ENCODE measurements at regions not wholly inside any gene's neighbourhood (a gene's known extent, or its start where the extent isn't known, plus 50 kb on each side); places are given as distances from the start of the nearest gene placed in this dataset.
A peak's percentile ranks its signal among the peaks of the same experiment; 100 is the strongest.

DNA sequence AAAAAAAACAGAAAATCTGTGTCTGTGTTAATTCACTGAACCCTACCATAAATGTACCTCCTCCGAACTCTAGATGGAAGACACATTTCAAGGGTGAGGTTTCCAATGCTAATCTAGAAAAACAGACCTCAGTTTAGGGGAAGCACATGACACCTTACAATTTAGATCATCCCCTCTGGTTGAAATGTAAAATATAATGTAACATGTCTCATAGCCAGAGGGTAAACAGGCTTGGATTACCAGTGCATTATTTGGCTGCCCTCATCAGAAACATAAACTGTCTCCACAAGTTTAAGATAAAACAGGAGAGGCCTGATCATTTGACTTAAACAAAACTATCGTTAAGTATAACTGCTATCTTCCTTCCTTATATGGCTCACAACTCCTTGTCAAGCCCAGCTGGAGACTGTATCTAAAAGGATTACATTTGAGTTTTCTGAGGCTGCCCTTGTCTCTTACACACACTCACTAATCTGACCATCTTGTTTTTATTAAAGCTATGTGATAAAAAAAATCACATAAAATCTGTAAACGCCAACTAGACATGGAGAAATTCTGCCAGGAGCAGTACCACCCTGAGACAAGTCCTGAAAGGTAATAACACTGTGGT is 105.7 kb downstream of the LURAP1L start:
- Histone ChIP-seq H3K36me3 (replicated peaks in 1 of 2) (no peaks in the 10 kb centered on the region), H3K4me3 (no peak overlapping the region), H3K27ac (no peak overlapping the region), H3K27me3 (no peaks in the 10 kb centered on the region), H3K9me3 (replicated peaks in 1 of 3) (no peaks in the 10 kb centered on the region), H3K4me1 (replicated peaks in 1 of 2) (no peaks in the 10 kb centered on the region)
- 63 to 74% (median 67%) methylated on average over 3 of the region's 3 CpGs for WGBS, 4 donors
- DNase-seq = no peak
- intact Hi-C loops (cut with DNase I) = loop anchor here in 1 of 2 donors (5.0 kb wide), 1 partner anchor 103 kb away; the partner anchor contains the start of gene LURAP1L
- TF ChIP-seq, protein P1, sequence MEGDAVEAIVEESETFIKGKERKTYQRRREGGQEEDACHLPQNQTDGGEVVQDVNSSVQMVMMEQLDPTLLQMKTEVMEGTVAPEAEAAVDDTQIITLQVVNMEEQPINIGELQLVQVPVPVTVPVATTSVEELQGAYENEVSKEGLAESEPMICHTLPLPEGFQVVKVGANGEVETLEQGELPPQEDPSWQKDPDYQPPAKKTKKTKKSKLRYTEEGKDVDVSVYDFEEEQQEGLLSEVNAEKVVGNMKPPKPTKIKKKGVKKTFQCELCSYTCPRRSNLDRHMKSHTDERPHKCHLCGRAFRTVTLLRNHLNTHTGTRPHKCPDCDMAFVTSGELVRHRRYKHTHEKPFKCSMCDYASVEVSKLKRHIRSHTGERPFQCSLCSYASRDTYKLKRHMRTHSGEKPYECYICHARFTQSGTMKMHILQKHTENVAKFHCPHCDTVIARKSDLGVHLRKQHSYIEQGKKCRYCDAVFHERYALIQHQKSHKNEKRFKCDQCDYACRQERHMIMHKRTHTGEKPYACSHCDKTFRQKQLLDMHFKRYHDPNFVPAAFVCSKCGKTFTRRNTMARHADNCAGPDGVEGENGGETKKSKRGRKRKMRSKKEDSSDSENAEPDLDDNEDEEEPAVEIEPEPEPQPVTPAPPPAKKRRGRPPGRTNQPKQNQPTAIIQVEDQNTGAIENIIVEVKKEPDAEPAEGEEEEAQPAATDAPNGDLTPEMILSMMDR (IDR thresholded peaks at IDR 0.05) = no peak
- TF ChIP-seq POLR2A (IDR thresholded peaks at IDR 0.05) = no peak

DNA sequence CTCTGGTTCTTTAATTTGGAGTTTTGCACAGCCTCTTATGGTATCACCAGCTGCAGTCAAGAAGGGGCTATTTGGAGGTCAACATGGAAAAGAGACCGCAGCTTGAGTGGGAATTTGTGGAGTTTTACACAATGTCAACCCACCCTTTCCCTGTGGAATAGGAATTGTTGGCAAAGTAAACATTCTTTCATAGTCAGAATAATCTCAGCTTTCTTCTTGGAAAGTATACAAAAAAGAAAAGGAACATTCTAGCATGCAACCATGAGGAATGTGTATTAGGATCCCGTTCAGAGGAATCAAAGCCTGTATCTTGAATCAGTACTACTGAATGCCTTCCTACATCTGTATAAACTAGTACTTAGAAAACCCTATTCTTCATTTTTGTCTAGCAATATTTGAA is 107.6 kb downstream of the LURAP1L start:
- WGBS, 4 donors = 63 to 68% (median 65%) methylated on average over 2 of the region's 2 CpGs
- no peak overlapping the region for H3K27ac ChIP-seq
- H3K9me3 ChIP-seq (replicated peaks in 1 of 3) = no peaks in the 10 kb centered on the region
- no peaks in the 10 kb centered on the region for H3K36me3 ChIP-seq (replicated peaks in 1 of 2)
- TF ChIP-seq, protein P1 (IDR thresholded peaks at IDR 0.05) = no peak
- TF ChIP-seq POLR2A (IDR thresholded peaks at IDR 0.05) = no peak
- DNase-seq = no peak
- H3K4me3 ChIP-seq = no peak overlapping the region
- intact Hi-C loops (cut with DNase I) = loop anchor here in 1 of 2 donors (5.0 kb wide), 1 partner anchor 105 kb away; the partner anchor contains the start of gene LURAP1L
- H3K27me3 ChIP-seq = no peaks in the 10 kb centered on the region
- no peaks in the 10 kb centered on the region for H3K4me1 ChIP-seq (replicated peaks in 1 of 2)

DNA sequence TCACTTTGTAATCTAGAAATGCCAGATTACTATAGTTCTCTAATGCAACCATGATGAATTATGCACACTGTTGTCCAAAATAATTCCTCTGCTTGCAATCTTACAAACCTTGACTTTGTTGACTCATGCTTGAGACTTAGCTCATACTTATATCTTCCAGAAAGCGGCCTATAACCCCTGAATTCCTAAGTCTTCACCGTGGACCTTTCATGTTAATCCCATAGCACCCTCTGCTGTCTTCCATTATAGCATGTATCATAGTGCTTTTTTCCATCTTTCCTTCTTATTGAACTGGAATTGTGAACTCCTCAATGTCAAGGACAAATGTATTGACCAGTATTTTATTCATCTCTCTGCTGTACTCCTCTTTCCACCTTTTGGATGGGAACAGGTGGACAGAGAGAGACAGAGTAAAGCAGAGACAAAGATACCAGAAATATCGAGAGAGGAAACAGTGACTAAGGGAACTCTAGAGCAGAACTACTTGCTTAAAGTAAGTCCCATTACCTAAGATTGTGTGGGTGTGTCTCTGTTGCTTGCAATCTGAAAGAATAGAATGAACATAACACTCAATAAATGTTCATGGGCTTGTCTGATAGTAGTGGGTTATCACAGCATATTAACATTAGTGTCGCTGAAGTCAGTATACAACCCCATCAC is 110.0 kb downstream of the LURAP1L start:
- 53 to 57% (median 54%) methylated on average over 4 of the region's 4 CpGs for WGBS, 4 donors
- TF ChIP-seq, protein P1 (IDR thresholded peaks at IDR 0.05) = peak; percentile 38 to 89 (median 62)
- no peak for TF ChIP-seq POLR2A (IDR thresholded peaks at IDR 0.05)
- intact Hi-C loops (cut with DNase I) = loop anchor here (5.0 kb wide), 2 partner anchors 108 to 163 kb away; partner anchors contain the start of gene LURAP1L (in 1 of the 2)

DNA sequence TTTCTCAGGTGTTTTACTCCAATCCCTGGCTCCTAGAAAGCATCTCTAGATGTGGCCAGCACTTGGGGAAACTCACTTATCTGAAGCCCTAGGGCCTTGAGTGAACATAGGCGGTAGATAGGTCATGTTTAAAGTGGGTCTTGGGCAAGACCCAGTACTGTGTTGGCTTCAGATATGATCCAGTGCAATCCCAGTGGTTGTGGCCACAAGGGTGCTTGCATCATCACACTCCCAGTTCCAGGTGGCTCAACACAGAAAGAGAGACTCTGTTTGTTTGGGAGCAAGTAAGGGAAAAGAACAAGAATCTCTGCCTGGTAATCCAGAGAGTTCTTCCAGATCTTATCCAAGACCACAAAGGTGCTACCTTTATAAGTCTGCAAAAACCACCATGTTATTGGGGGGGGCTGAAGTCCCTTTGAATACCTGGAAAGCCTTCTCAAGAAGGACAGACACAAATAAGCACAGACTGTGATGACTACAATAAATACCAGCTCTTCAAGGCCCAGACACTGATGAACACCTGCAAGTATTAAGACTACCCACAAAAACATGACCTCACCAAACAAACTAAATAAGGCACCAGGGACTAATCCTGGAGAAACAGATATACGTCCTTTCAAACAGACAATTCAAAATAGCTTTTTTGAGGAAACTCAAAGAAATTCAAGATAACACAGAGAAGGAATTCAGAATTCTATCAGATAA is 114.7 kb downstream of the LURAP1L start:
- WGBS, 4 donors = 75 to 83% (median 78%) methylated on average over 2 of the region's 2 CpGs
- intact Hi-C loops (cut with DNase I) = loop anchor here (5.0 kb wide), 1 partner anchor 167 kb away; no protein-coding TSS in a partner anchor

More for the DNA sequence above, 110.0 kb downstream of the LURAP1L start:
- peak in 4 of 7 donors; percentile 9 to 22 (median 18) for DNase-seq
- no peaks in the 10 kb centered on the region for H3K27me3 ChIP-seq
- no peak overlapping the region for H3K27ac ChIP-seq
- no peaks in the 10 kb centered on the region for H3K4me1 ChIP-seq (replicated peaks in 1 of 2)
- no peaks in the 10 kb centered on the region for H3K36me3 ChIP-seq (replicated peaks in 1 of 2)
- H3K9me3 ChIP-seq (replicated peaks in 1 of 3) = no peaks in the 10 kb centered on the region
- no peak overlapping the region for H3K4me3 ChIP-seq

More for the DNA sequence above, 114.7 kb downstream of the LURAP1L start:
- Histone ChIP-seq H3K36me3 (replicated peaks in 1 of 2) (no peaks in the 10 kb centered on the region), H3K4me3 (no peak overlapping the region), H3K4me1 (replicated peaks in 1 of 2) (no peaks in the 10 kb centered on the region), H3K27ac (no peak overlapping the region), H3K27me3 (no peaks in the 10 kb centered on the region), H3K9me3 (replicated peaks in 1 of 3) (no peaks in the 10 kb centered on the region)
- no peak for DNase-seq
- TF ChIP-seq POLR2A (IDR thresholded peaks at IDR 0.05) = no peak
- TF ChIP-seq, protein P1 (IDR thresholded peaks at IDR 0.05) = no peak

All from adrenal gland (tissue), 9 donors.